Psoas muscle (tissue), 7 donors: ENCODE measurements at regions not wholly inside any gene's neighbourhood (a gene's known extent, or its start where the extent isn't known, plus 50 kb on each side); places are given as distances from the start of the nearest gene placed in this dataset.

Experiments
- ATAC-seq, 4 donors: fragments of 200-7000 bp; cut with Tn5 transposase; one replicate each; pipeline ENCODE4 v1.9.1; 2020; ENCODE audit warnings: moderate library complexity in 3 of 4, mild to moderate bottlenecking in 2 of 4
- DNase-seq, 2 donors: peaks; one replicate each; pipeline ENCODE4 v3.0.0-alpha.2; 2020
- H3K27ac ChIP-seq: fragments of 200-600 bp; one replicate; pipeline ENCODE4 v1.8.0; 2022
- H3K27me3 ChIP-seq, 3 donors: fragments of 200-600 bp in 1 of 3; one replicate each; pipeline versions ENCODE4 v1.6.1 to v1.8.0; 2013 to 2022; ENCODE audit warnings: low read length in 2 of 3, mild to moderate bottlenecking in 2 of 3, moderate library complexity in 1 of 3; ENCODE audit not compliant: insufficient read depth in 3 of 3
- H3K36me3 ChIP-seq, 2 donors: fragments of 200-600 bp in 1 of 2; one replicate each; pipeline versions ENCODE4 v1.6.1 to v1.8.0; 2013 to 2022; ENCODE audit warnings: low read depth in 1 of 2, mild to moderate bottlenecking in 1 of 2, moderate library complexity in 1 of 2; ENCODE audit not compliant: insufficient read depth in 1 of 2
- H3K4me1 ChIP-seq: fragments of 200-600 bp; one replicate; pipeline ENCODE4 v1.8.0; 2022
- H3K4me3 ChIP-seq: fragments of 200-600 bp; one replicate; pipeline ENCODE4 v1.8.0; 2022; ENCODE audit warnings: mild to moderate bottlenecking
- H3K9me3 ChIP-seq: fragments of 200-600 bp; one replicate; pipeline ENCODE4 v1.8.0; 2022
- whole genome bisulfite sequencing, 3 donors: extraction: QIAGEN DNeasy Blood & Tissue Kit; methylation state at CpG; one replicate each; pipeline versions ENCODE4 v1.1.6 to v1.1.7; 2013; 5-methylcytosine and 5-hydroxymethylcytosine counted together
- intact Hi-C, 2 donors: fragments of 100-400 bp; cut with DNase I; formaldehyde crosslinking; loops; one replicate each; pipeline versions ENCODE4 v1.11.0 to v1.14.2; 2022
- TF ChIP-seq, protein P1 (sequence below): fragments of 200-600 bp; IDR thresholded peaks from one replicate; pipeline ENCODE4 v1.8.0; 2022; ENCODE audit warnings: antibody characterized with exemption
- donor health status: healthy with polysubstance abuse.
- donor health status: DM: no; HTN: no; CAD: no; lungs with moderate emphysema.
- donor health status: Bipolar disorder and iron deficiency.
- donor health status: healthy.
- donor health status: DM: yes; HTN: yes; CAD: no.
- donor health status: DM: no; HTN: no; CAD: no.
- donor health status: DM: yes; HTN: yes; CAD: no.

DNA sequence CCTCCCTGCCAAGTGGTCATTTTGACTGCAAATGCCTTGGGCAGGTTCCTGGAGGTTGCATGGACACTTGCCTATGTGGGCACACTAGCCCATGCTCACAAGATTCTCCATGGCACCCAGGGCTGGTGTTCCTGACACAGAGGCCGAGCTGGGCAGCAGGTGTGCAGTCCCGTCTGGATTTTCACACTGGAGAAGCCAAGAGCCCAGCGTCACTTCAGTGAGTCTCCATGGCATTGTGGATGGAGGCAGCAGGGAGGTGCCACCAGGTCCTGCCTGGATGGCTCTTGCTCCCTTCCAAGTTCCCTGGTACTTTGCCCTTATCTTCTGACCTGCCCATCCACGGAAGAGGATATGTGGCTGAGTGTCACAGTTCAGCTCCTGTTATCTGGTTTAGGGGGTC, 63.7 kb upstream of the PLCL2 start:
- DNase-seq, result no peak
- Histone ChIP-seq H3K9me3 (peaks cover 13% of the 10 kb centered on the region), H3K27ac (no peak overlapping the region), H3K36me3 (no peaks in the 10 kb centered on the region), H3K27me3 (no peaks in the 10 kb centered on the region), H3K4me1 (peaks cover 12% of the 10 kb centered on the region), H3K4me3 (no peak overlapping the region)
- TF ChIP-seq, protein P1, sequence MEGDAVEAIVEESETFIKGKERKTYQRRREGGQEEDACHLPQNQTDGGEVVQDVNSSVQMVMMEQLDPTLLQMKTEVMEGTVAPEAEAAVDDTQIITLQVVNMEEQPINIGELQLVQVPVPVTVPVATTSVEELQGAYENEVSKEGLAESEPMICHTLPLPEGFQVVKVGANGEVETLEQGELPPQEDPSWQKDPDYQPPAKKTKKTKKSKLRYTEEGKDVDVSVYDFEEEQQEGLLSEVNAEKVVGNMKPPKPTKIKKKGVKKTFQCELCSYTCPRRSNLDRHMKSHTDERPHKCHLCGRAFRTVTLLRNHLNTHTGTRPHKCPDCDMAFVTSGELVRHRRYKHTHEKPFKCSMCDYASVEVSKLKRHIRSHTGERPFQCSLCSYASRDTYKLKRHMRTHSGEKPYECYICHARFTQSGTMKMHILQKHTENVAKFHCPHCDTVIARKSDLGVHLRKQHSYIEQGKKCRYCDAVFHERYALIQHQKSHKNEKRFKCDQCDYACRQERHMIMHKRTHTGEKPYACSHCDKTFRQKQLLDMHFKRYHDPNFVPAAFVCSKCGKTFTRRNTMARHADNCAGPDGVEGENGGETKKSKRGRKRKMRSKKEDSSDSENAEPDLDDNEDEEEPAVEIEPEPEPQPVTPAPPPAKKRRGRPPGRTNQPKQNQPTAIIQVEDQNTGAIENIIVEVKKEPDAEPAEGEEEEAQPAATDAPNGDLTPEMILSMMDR, result no peak
- ATAC-seq, result peak in 2 of 4 donors; percentile 58 to 64
- intact Hi-C loops, result loop anchor here in 1 of 2 donors (5.0 kb wide), 1 partner anchor 39 kb away; no protein-coding TSS in a partner anchor
- 20 to 38% (median 25%) methylated on average over 4 of the region's 4 CpGs for WGBS, 3 donors

DNA sequence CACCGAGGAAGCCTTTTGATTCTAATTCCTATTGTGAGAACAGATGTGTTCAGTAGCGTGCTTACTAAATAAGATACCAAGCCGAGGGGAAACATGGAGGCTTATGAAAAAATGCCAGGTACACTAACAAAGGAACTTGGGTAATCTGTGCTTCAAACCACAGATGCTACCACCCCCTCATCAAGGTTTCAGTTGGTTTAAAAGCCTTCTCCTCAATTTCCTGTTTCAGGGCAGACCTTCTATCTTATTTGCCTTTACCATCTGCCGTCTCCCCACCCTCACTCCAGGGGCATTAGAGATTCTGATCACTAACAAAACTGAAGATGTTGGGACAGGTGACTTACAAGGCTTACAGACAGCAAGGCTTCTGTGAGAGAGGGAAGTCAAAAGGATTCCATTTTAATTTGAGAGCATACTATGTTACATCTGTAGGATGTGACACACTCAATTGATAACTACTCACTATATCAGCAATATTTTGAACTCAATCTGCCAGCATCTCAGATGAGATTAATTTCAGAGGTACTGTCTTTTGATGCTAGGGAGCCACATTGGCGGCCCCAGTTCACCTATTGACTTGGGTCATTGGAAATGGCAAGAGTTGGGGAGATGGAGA, 60.6 kb upstream of the PLCL2 start:
- TF ChIP-seq, protein P1, result no peak
- Histone ChIP-seq H3K4me1 (peaks cover 7% of the 10 kb centered on the region), H3K36me3 (no peaks in the 10 kb centered on the region), H3K27ac (no peak overlapping the region), H3K27me3 (no peaks in the 10 kb centered on the region), H3K4me3 (no peak overlapping the region), H3K9me3 (peaks cover 10% of the 10 kb centered on the region)
- DNase-seq, result no peak
- 81 to 82% (median 81%) methylated on average over 5 of the region's 5 CpGs for WGBS, 3 donors
- ATAC-seq, result no peak
- intact Hi-C loops, result loop anchor here in 1 of 2 donors (5.0 kb wide), 1 partner anchor 42 kb away; no protein-coding TSS in a partner anchor

DNA sequence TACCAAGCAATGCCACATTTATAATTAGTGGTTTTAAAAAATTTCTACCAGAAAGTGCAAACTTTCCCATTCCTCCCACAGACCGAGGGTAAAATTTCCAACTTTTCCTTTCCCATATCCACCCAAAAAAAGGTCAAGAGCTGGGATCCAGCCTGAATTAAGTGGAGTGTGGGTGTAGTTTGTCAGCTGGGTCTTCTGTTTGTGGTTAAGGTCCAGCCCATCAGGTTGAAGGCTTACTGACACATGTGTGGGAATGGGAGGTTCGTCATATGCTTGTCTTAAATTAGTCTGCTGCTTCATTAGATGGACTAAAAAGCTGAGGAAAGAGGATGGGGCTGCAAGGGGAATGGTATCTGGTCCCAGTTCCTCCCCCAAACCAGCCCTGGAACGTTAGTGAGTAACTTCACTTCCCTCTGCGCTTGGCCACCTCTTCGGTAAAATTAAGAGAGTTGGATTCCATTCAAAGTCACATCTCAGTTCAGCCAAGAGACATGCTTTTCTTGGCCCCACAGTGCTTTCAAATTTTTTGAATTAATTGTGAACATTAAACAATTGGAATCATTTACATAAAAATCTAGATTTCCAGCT, 59.0 kb upstream of the PLCL2 start:
- intact Hi-C loops, result no loop called here
- no peaks in the 10 kb centered on the region for H3K27me3 ChIP-seq
- TF ChIP-seq, protein P1, result no peak
- ATAC-seq (no peak), DNase-seq (no peak)
- H3K4me1 ChIP-seq, result peaks cover 6% of the 10 kb centered on the region
- 48 to 67% (median 48%) methylated on average over 5 of the region's 5 CpGs for WGBS, 3 donors
- no peak overlapping the region for H3K4me3 ChIP-seq
- H3K27ac ChIP-seq, result no peak overlapping the region
- no peaks in the 10 kb centered on the region for H3K36me3 ChIP-seq
- H3K9me3 ChIP-seq, result no peaks in the 10 kb centered on the region

DNA sequence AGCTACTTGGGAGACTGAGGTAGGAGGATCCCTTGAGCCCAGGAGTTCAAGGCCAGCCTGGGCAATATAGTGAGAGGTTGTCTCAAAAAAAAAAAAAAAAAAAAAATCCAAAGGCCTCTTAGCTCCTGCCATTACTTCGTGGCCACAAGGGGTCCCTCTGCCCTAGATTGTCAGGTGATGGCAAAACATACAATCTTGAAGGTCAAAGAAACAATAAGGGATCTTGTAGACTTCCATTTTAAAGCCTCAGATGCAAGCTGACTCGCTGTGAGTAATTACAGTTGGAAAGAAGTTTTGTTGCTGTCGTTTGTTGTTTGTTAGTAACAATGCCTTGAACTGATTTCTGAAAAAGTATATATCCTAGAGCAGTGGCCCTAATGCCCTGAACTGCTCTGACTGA, 55.9 kb upstream of the PLCL2 start:
- DNase-seq, result no peak
- ATAC-seq, result peak in 2 of 4 donors; percentile 47
- Histone ChIP-seq H3K4me3 (no peak overlapping the region), H3K9me3 (no peaks in the 10 kb centered on the region), H3K36me3 (no peaks in the 10 kb centered on the region), H3K4me1 (no peaks in the 10 kb centered on the region), H3K27me3 (no peaks in the 10 kb centered on the region), H3K27ac (no peak overlapping the region)
- WGBS, 3 donors, result 45 to 53% (median 53%) methylated on average over 3 of the region's 3 CpGs
- TF ChIP-seq, protein P1, result peak; percentile 22
- intact Hi-C loops, result no loop called here
